ENCODE measurements at regions not wholly inside any gene's neighbourhood (a gene's known extent, or its start where the extent isn't known, plus 50 kb on each side); places are given as distances from the start of the nearest gene placed in this dataset.

- no peak overlapping the region for H3K27ac ChIP-seq
- FAIRE-seq = no peak
- intact Hi-C loops (cut with DNase I) = no loop called here
- ATAC-seq = no peak
- no peak for TF ChIP-seq CTCF (IDR thresholded peaks at IDR 0.05)
- no peak for DNase-seq
- WGBS, 2 donors = 75 to 89% methylated on average over 14 of the region's 14 CpGs
- no peaks in the 10 kb centered on the region for H3K9me3 ChIP-seq
- no peaks in the 10 kb centered on the region for H3K4me1 ChIP-seq
- no peaks in the 10 kb centered on the region for H3K36me3 ChIP-seq
- H3K27me3 ChIP-seq = no peaks in the 10 kb centered on the region
- H3K4me3 ChIP-seq = no peak overlapping the region
These were observed 269.8 kb downstream of the BCOR start for GRCh38 chrX:39827951-39828350.

- ATAC-seq = no peak
- Histone ChIP-seq H3K27ac (no peak overlapping the region), H3K4me1 (no peaks in the 10 kb centered on the region), H3K9me3 (no peaks in the 10 kb centered on the region), H3K36me3 (no peaks in the 10 kb centered on the region), H3K4me3 (no peak overlapping the region), H3K27me3 (no peaks in the 10 kb centered on the region)
- no peak for FAIRE-seq
- no peak for TF ChIP-seq CTCF (IDR thresholded peaks at IDR 0.05)
- no peak for DNase-seq
- intact Hi-C loops (cut with DNase I) = no loop called here
These were observed 268.8 kb downstream of the BCOR start for GRCh38 chrX:39828971-39829370.

- Histone ChIP-seq H3K4me3 (no peak overlapping the region), H3K9me3 (no peaks in the 10 kb centered on the region), H3K36me3 (no peaks in the 10 kb centered on the region), H3K4me1 (no peaks in the 10 kb centered on the region), H3K27me3 (no peaks in the 10 kb centered on the region), H3K27ac (peak overlapping the region in 2 of 4 donors; percentile 26 to 46)
- WGBS, 2 donors = 80 to 84% methylated on average over 1 of the region's 1 CpG
- intact Hi-C loops (cut with DNase I) = no loop called here
- FAIRE-seq = no peak
- peak in 3 of 4 donors; percentile 8 to 57 (median 18) for ATAC-seq
- TF ChIP-seq CTCF (IDR thresholded peaks at IDR 0.05) = no peak
- no peak for DNase-seq
These were observed 267.8 kb downstream of the BCOR start for GRCh38 chrX:39829965-39830364.

- 20 to 35% methylated on average over 2 of the region's 2 CpGs for WGBS, 2 donors
- H3K4me3 ChIP-seq = no peak overlapping the region
- intact Hi-C loops (cut with DNase I) = no loop called here
- ATAC-seq (peak; percentile 69 to 91 (median 80)), DNase-seq (no peak), FAIRE-seq (no peak)
- H3K27ac ChIP-seq = peak overlapping the region in 2 of 4 donors; percentile 26 to 46
- no peaks in the 10 kb centered on the region for H3K9me3 ChIP-seq
- no peak for TF ChIP-seq CTCF (IDR thresholded peaks at IDR 0.05)
- H3K36me3 ChIP-seq = no peaks in the 10 kb centered on the region
- no peaks in the 10 kb centered on the region for H3K27me3 ChIP-seq
- H3K4me1 ChIP-seq = no peaks in the 10 kb centered on the region
These were observed 267.3 kb downstream of the BCOR start for GRCh38 chrX:39830414-39830813.

GRCh38 chrX:39832211-39832610 is 265.5 kb downstream of the BCOR start:
- ATAC-seq (no peak), FAIRE-seq (no peak), DNase-seq (no peak)
- H3K4me1 ChIP-seq = no peaks in the 10 kb centered on the region
- H3K27me3 ChIP-seq = no peaks in the 10 kb centered on the region
- H3K36me3 ChIP-seq = no peaks in the 10 kb centered on the region
- no peak overlapping the region for H3K27ac ChIP-seq
- no peak overlapping the region for H3K4me3 ChIP-seq
- no peaks in the 10 kb centered on the region for H3K9me3 ChIP-seq
- intact Hi-C loops (cut with DNase I) = no loop called here
- 75 to 82% methylated on average over 11 of the region's 11 CpGs for WGBS, 2 donors
- no peak for TF ChIP-seq CTCF (IDR thresholded peaks at IDR 0.05)
